ENCODE measurements at regions not wholly inside any gene's neighbourhood (a gene's known extent, or its start where the extent isn't known, plus 50 kb on each side); places are given as distances from the start of the nearest gene placed in this dataset.

GRCh38 chr16:63467513-63467912, 1431.3 kb upstream of the CDH8 start:
- TF ChIP-seq CTCF (IDR thresholded peaks at IDR 0.05) (no peak), POLR2A (IDR thresholded peaks at IDR 0.05) (no peak)
